ENCODE measurements at regions not wholly inside any gene's neighbourhood (a gene's known extent, or its start where the extent isn't known, plus 50 kb on each side); places are given as distances from the start of the nearest gene placed in this dataset.

GRCh38 chr2:189281201-189281600 is 101.6 kb upstream of the COL5A2 start:
- Histone ChIP-seq H3K9me3 (ENCODE audit: control insufficient read depth, low read depth, low read length) (no peaks in the 10 kb centered on the region), H3K4me3 (ENCODE audit: control insufficient read depth in 2 of 3, extremely low read depth in 1 of 3, insufficient read depth in 2 of 3, low read depth in 1 of 3, low read length in 3 of 3) (no peak overlapping the region), H4K20me1 (ENCODE audit: control insufficient read depth, extremely low read depth, insufficient read depth, low read length) (no peaks in the 10 kb centered on the region), H2AFZ (ENCODE audit: control insufficient read depth, low read length) (no peak overlapping the region), H3K36me3 (ENCODE audit: control insufficient read depth in 2 of 2, extremely low read depth in 1 of 2, insufficient read depth in 2 of 2, low read length in 2 of 2) (no peaks in the 10 kb centered on the region), H3K9ac (ENCODE audit: control insufficient read depth, extremely low read depth, insufficient read depth, low read length) (no peak overlapping the region), H3K4me1 (ENCODE audit: control insufficient read depth, extremely low read depth, insufficient read depth, low read length) (peaks cover 5% of the 10 kb centered on the region), H3K9me1 (ENCODE audit: control insufficient read depth, extremely low read depth, insufficient read depth, low read length) (no peaks in the 10 kb centered on the region), H3K79me2 (ENCODE audit: control insufficient read depth, insufficient read depth, low read length) (no peaks in the 10 kb centered on the region), H3K27me3 (ENCODE audit: control insufficient read depth, extremely low read depth, insufficient read depth, low read length) (no peaks in the 10 kb centered on the region), H3K4me2 (ENCODE audit: control insufficient read depth, extremely low read depth, insufficient read depth, low read depth, low read length) (no peak overlapping the region), H3K27ac (ENCODE audit: control insufficient read depth, insufficient read depth, low read length) (no peak overlapping the region)
- no peak for DNase-seq (ENCODE audit: low read depth, low spot score)
- dilution Hi-C loops (cut with MboI; ENCODE audit: extremely low pct_ligation_motif_present, low sequenced_read_pairs) = no loop called here
- TF ChIP-seq CTCF (optimal IDR thresholded peaks at IDR 0.05 in 1 of 3, IDR thresholded peaks at IDR 0.05 in 1 of 3, conservative IDR thresholded peaks at IDR 0.05 in 1 of 3; ENCODE audit: extremely low read depth in 1 of 3, insufficient read depth in 2 of 3, low read length in 3 of 3) (no peak), EZH2 (IDR thresholded peaks at IDR 0.05; ENCODE audit: low read length) (no peak)
- FAIRE-seq = no peak

GRCh38 chr2:189285349-189285748 is 105.8 kb upstream of the COL5A2 start:
- no peak overlapping the region for H3K4me3 ChIP-seq (ENCODE audit: control insufficient read depth in 2 of 3, extremely low read depth in 1 of 3, insufficient read depth in 2 of 3, low read depth in 1 of 3, low read length in 3 of 3)
- dilution Hi-C loops (cut with MboI; ENCODE audit: extremely low pct_ligation_motif_present, low sequenced_read_pairs) = no loop called here
- H2AFZ ChIP-seq (ENCODE audit: control insufficient read depth, low read length) = no peak overlapping the region
- peaks cover 6% of the 10 kb centered on the region for H3K4me1 ChIP-seq (ENCODE audit: control insufficient read depth, extremely low read depth, insufficient read depth, low read length)
- H4K20me1 ChIP-seq (ENCODE audit: control insufficient read depth, extremely low read depth, insufficient read depth, low read length) = no peaks in the 10 kb centered on the region
- DNase-seq (ENCODE audit: low read depth, low spot score) (no peak), FAIRE-seq (peak; percentile 32)
- no peaks in the 10 kb centered on the region for H3K9me3 ChIP-seq (ENCODE audit: control insufficient read depth, low read depth, low read length)
- no peaks in the 10 kb centered on the region for H3K27me3 ChIP-seq (ENCODE audit: control insufficient read depth, extremely low read depth, insufficient read depth, low read length)
- H3K4me2 ChIP-seq (ENCODE audit: control insufficient read depth, extremely low read depth, insufficient read depth, low read depth, low read length) = no peak overlapping the region
- H3K9me1 ChIP-seq (ENCODE audit: control insufficient read depth, extremely low read depth, insufficient read depth, low read length) = no peaks in the 10 kb centered on the region
- no peak overlapping the region for H3K9ac ChIP-seq (ENCODE audit: control insufficient read depth, extremely low read depth, insufficient read depth, low read length)
- no peaks in the 10 kb centered on the region for H3K79me2 ChIP-seq (ENCODE audit: control insufficient read depth, insufficient read depth, low read length)
- H3K27ac ChIP-seq (ENCODE audit: control insufficient read depth, insufficient read depth, low read length) = no peak overlapping the region
- no peak for TF ChIP-seq CTCF (optimal IDR thresholded peaks at IDR 0.05 in 1 of 3, IDR thresholded peaks at IDR 0.05 in 1 of 3, conservative IDR thresholded peaks at IDR 0.05 in 1 of 3; ENCODE audit: extremely low read depth in 1 of 3, insufficient read depth in 2 of 3, low read length in 3 of 3)
- no peak for TF ChIP-seq EZH2 (IDR thresholded peaks at IDR 0.05; ENCODE audit: low read length)
- no peaks in the 10 kb centered on the region for H3K36me3 ChIP-seq (ENCODE audit: control insufficient read depth in 2 of 2, extremely low read depth in 1 of 2, insufficient read depth in 2 of 2, low read length in 2 of 2)

Measured in keratinocyte (primary cell).